C4-2B (cell line): ENCODE measurements at regions not wholly inside any gene's neighbourhood (a gene's known extent, or its start where the extent isn't known, plus 50 kb on each side); places are given as distances from the start of the nearest gene placed in this dataset.

Experiments used
- ZFX ChIP-seq: fragments of 450-650 bp; IDR thresholded peaks from 2 replicates; pipeline ENCODE4 v1.6.1; 2017
- TF ChIP-seq, protein P1 (sequence below): fragments of 450-650 bp; conservative IDR thresholded peaks from 2 replicates; pipeline ENCODE4 v1.5.1; 2017; ENCODE audit warnings: mild to moderate bottlenecking

GRCh38 chr15:85927931-85928537 is 133.3 kb upstream of the KLHL25 start:
- TF ChIP-seq, protein P1, sequence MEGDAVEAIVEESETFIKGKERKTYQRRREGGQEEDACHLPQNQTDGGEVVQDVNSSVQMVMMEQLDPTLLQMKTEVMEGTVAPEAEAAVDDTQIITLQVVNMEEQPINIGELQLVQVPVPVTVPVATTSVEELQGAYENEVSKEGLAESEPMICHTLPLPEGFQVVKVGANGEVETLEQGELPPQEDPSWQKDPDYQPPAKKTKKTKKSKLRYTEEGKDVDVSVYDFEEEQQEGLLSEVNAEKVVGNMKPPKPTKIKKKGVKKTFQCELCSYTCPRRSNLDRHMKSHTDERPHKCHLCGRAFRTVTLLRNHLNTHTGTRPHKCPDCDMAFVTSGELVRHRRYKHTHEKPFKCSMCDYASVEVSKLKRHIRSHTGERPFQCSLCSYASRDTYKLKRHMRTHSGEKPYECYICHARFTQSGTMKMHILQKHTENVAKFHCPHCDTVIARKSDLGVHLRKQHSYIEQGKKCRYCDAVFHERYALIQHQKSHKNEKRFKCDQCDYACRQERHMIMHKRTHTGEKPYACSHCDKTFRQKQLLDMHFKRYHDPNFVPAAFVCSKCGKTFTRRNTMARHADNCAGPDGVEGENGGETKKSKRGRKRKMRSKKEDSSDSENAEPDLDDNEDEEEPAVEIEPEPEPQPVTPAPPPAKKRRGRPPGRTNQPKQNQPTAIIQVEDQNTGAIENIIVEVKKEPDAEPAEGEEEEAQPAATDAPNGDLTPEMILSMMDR, result no peak
- no peak for TF ChIP-seq ZFX
